ENCODE measurements at regions not wholly inside any gene's neighbourhood (a gene's known extent, or its start where the extent isn't known, plus 50 kb on each side); places are given as distances from the start of the nearest gene placed in this dataset.

DNA sequence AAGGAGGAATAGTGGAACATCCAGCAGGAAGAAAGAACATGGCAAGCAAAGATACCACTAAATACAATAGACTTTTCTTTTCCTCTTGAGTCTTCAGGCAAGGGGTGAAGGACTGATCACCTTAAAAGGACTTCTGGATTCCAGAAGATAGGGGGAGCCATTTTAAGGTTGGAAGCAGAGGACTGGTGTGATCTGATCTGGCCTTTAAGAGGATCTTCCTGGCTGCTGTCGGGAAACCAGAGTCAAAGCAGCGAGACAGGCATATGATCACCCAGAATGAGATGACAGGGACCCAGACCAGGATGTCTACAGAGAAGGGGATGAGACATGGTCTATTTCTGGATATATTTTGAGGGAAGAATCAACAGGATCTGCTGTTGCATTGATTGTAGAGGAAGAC is 558.0 kb downstream of the STK39 start:
- whole genome bisulfite sequencing: 83% methylated on average over 2 of the region's 2 CpGs
- H3K27me3 ChIP-seq (ENCODE audit: control insufficient read depth in 4 of 4, insufficient read depth in 4 of 4, low read length in 3 of 4): no peaks in the 10 kb centered on the region

DNA sequence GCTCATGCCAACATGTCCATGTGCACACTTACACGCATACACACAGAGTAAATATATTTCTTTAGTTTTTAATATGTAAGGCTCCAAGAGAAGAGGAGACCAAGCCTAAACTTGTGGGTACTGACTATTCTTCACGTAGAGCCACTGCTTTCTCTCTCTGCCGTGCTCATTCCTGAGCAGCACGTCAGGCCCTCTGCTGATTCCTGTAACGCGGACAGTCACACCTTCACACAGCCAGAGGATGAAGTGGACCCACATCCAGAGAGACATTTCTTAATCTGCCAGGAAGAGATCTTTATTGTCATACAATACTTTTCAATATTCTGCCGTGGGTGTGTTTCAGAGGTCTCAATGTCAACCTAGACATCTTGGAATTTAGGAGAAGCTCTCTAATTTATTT is 560.7 kb downstream of the STK39 start:
- DNase-seq (ENCODE audit: low spot score): no peak
- H3K27me3 ChIP-seq (ENCODE audit: control insufficient read depth in 4 of 4, insufficient read depth in 4 of 4, low read length in 3 of 4): no peaks in the 10 kb centered on the region
- no peak overlapping the region for H3K27ac ChIP-seq (ENCODE audit: low read depth in 1 of 2, low read length in 2 of 2)
- no peaks in the 10 kb centered on the region for H3K4me1 ChIP-seq (ENCODE audit: control insufficient read depth in 4 of 4, insufficient read depth in 4 of 4, low read length in 3 of 4)
- no peaks in the 10 kb centered on the region for H3K9me3 ChIP-seq (ENCODE audit: control insufficient read depth in 4 of 4, low read length in 3 of 4)
- no peaks in the 10 kb centered on the region for H3K36me3 ChIP-seq (ENCODE audit: control insufficient read depth in 4 of 4, insufficient read depth in 3 of 4, low read depth in 1 of 4, low read length in 3 of 4)
- 79% methylated on average over 7 of the region's 7 CpGs for WGBS
- TF ChIP-seq TAF1 (conservative IDR thresholded peaks at IDR 0.05): no peak
- TF ChIP-seq, protein P1, sequence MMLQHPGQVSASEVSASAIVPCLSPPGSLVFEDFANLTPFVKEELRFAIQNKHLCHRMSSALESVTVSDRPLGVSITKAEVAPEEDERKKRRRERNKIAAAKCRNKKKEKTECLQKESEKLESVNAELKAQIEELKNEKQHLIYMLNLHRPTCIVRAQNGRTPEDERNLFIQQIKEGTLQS (IDR thresholded peaks at IDR 0.05): no peak
- TF ChIP-seq EGR1 (IDR thresholded peaks at IDR 0.05; ENCODE audit: low read depth in 2 of 2): no peak
- TF ChIP-seq SP1 (IDR thresholded peaks at IDR 0.05): no peak
- TF ChIP-seq HNF4G (IDR thresholded peaks at IDR 0.05): no peak
- no peak for TF ChIP-seq JUND (IDR thresholded peaks at IDR 0.05)
- TF ChIP-seq RAD21 (IDR thresholded peaks at IDR 0.05): no peak
- no peak overlapping the region for H3K4me3 ChIP-seq (ENCODE audit: low read depth in 1 of 3, low read length in 3 of 3)
- no peak overlapping the region for H3K9ac ChIP-seq (ENCODE audit: low read depth in 1 of 2, low read length in 2 of 2)

More for the DNA sequence above, 558.0 kb downstream of the STK39 start:
- H3K9me3 ChIP-seq (ENCODE audit: control insufficient read depth in 4 of 4, low read length in 3 of 4): no peaks in the 10 kb centered on the region
- no peak overlapping the region for H3K9ac ChIP-seq (ENCODE audit: low read depth in 1 of 2, low read length in 2 of 2)
- no peaks in the 10 kb centered on the region for H3K4me1 ChIP-seq (ENCODE audit: control insufficient read depth in 4 of 4, insufficient read depth in 4 of 4, low read length in 3 of 4)
- no peaks in the 10 kb centered on the region for H3K36me3 ChIP-seq (ENCODE audit: control insufficient read depth in 4 of 4, insufficient read depth in 3 of 4, low read depth in 1 of 4, low read length in 3 of 4)
- no peak for DNase-seq (ENCODE audit: low spot score)
- no peak overlapping the region for H3K4me3 ChIP-seq (ENCODE audit: low read depth in 1 of 3, low read length in 3 of 3)
- TF ChIP-seq SP1 (IDR thresholded peaks at IDR 0.05): no peak
- TF ChIP-seq, protein P2, sequence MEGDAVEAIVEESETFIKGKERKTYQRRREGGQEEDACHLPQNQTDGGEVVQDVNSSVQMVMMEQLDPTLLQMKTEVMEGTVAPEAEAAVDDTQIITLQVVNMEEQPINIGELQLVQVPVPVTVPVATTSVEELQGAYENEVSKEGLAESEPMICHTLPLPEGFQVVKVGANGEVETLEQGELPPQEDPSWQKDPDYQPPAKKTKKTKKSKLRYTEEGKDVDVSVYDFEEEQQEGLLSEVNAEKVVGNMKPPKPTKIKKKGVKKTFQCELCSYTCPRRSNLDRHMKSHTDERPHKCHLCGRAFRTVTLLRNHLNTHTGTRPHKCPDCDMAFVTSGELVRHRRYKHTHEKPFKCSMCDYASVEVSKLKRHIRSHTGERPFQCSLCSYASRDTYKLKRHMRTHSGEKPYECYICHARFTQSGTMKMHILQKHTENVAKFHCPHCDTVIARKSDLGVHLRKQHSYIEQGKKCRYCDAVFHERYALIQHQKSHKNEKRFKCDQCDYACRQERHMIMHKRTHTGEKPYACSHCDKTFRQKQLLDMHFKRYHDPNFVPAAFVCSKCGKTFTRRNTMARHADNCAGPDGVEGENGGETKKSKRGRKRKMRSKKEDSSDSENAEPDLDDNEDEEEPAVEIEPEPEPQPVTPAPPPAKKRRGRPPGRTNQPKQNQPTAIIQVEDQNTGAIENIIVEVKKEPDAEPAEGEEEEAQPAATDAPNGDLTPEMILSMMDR (IDR thresholded peaks at IDR 0.05; ENCODE audit: low read depth, low read length, missing input control): no peak
- TF ChIP-seq RAD21 (IDR thresholded peaks at IDR 0.05): peak in 1 of 2 donors; percentile 19
- no peak overlapping the region for H3K27ac ChIP-seq (ENCODE audit: low read depth in 1 of 2, low read length in 2 of 2)

DNA sequence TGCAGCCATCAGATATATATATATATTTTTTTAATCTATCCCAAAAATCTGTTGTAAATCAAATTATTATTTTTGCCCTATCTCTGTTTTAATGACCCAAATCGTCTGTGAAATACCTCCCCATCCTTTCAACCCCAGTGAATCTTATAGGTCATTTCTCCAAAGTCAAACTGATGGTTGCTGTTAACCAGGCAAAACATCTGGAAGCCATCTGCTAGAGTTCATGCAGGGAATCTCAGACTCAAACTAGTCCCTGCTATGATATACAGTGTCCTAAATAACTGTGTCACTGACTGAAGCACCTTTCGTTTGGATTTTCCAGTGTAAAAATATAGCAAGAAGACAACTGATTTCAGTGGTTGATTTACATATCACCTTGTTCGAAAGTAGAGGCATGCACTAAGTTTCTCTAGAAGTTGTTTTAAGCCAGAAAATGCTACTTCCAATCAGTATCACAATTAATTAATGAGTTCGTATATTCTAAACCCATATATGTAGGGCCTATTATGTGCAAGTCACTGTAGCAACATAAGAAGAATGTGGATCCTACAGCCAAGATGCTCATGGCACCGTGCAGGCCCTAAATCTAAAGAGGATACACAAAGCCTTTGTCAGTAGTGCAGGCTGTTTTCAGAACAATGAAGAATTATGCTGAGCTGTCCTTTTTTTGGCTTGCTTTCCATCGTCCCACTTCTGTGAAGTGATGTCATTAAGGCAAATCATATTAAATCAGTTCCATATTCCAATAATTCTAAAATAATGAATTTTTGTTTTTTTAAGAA is 566.0 kb downstream of the STK39 start:
- no peaks in the 10 kb centered on the region for H3K36me3 ChIP-seq (ENCODE audit: control insufficient read depth in 4 of 4, insufficient read depth in 3 of 4, low read depth in 1 of 4, low read length in 3 of 4)
- H3K9ac ChIP-seq (ENCODE audit: low read depth in 1 of 2, low read length in 2 of 2): no peak overlapping the region
- no peaks in the 10 kb centered on the region for H3K9me3 ChIP-seq (ENCODE audit: control insufficient read depth in 4 of 4, low read length in 3 of 4)
- no peak overlapping the region for H3K4me3 ChIP-seq (ENCODE audit: low read depth in 1 of 3, low read length in 3 of 3)
- H3K27ac ChIP-seq (ENCODE audit: low read depth in 1 of 2, low read length in 2 of 2): no peak overlapping the region
- no peaks in the 10 kb centered on the region for H3K4me1 ChIP-seq (ENCODE audit: control insufficient read depth in 4 of 4, insufficient read depth in 4 of 4, low read length in 3 of 4)
- no peaks in the 10 kb centered on the region for H3K27me3 ChIP-seq (ENCODE audit: control insufficient read depth in 4 of 4, insufficient read depth in 4 of 4, low read length in 3 of 4)
- no peak for DNase-seq (ENCODE audit: low spot score)
- WGBS: 78% methylated on average over 6 of the region's 6 CpGs
- no peak for TF ChIP-seq YY1 (IDR thresholded peaks at IDR 0.05)
- TF ChIP-seq FOXA2 (IDR thresholded peaks at IDR 0.05): no peak
- TF ChIP-seq FOXA1 (IDR thresholded peaks at IDR 0.05): no peak
- TF ChIP-seq, protein P3, sequence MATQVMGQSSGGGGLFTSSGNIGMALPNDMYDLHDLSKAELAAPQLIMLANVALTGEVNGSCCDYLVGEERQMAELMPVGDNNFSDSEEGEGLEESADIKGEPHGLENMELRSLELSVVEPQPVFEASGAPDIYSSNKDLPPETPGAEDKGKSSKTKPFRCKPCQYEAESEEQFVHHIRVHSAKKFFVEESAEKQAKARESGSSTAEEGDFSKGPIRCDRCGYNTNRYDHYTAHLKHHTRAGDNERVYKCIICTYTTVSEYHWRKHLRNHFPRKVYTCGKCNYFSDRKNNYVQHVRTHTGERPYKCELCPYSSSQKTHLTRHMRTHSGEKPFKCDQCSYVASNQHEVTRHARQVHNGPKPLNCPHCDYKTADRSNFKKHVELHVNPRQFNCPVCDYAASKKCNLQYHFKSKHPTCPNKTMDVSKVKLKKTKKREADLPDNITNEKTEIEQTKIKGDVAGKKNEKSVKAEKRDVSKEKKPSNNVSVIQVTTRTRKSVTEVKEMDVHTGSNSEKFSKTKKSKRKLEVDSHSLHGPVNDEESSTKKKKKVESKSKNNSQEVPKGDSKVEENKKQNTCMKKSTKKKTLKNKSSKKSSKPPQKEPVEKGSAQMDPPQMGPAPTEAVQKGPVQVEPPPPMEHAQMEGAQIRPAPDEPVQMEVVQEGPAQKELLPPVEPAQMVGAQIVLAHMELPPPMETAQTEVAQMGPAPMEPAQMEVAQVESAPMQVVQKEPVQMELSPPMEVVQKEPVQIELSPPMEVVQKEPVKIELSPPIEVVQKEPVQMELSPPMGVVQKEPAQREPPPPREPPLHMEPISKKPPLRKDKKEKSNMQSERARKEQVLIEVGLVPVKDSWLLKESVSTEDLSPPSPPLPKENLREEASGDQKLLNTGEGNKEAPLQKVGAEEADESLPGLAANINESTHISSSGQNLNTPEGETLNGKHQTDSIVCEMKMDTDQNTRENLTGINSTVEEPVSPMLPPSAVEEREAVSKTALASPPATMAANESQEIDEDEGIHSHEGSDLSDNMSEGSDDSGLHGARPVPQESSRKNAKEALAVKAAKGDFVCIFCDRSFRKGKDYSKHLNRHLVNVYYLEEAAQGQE (IDR thresholded peaks at IDR 0.05): no peak
- TF ChIP-seq NR2F2 (IDR thresholded peaks at IDR 0.05): no peak
- no peak for TF ChIP-seq RAD21 (IDR thresholded peaks at IDR 0.05)
- TF ChIP-seq HNF4A (conservative IDR thresholded peaks at IDR 0.05): no peak
- TF ChIP-seq RXRA (IDR thresholded peaks at IDR 0.05): no peak
- no peak for TF ChIP-seq EGR1 (IDR thresholded peaks at IDR 0.05; ENCODE audit: low read depth in 2 of 2)
- TF ChIP-seq, protein P2 (IDR thresholded peaks at IDR 0.05; ENCODE audit: low read depth, low read length, missing input control): no peak
- TF ChIP-seq TAF1 (conservative IDR thresholded peaks at IDR 0.05): no peak
- TF ChIP-seq SP1 (IDR thresholded peaks at IDR 0.05): no peak
- TF ChIP-seq, protein P1 (IDR thresholded peaks at IDR 0.05): no peak
- TF ChIP-seq, protein P4, sequence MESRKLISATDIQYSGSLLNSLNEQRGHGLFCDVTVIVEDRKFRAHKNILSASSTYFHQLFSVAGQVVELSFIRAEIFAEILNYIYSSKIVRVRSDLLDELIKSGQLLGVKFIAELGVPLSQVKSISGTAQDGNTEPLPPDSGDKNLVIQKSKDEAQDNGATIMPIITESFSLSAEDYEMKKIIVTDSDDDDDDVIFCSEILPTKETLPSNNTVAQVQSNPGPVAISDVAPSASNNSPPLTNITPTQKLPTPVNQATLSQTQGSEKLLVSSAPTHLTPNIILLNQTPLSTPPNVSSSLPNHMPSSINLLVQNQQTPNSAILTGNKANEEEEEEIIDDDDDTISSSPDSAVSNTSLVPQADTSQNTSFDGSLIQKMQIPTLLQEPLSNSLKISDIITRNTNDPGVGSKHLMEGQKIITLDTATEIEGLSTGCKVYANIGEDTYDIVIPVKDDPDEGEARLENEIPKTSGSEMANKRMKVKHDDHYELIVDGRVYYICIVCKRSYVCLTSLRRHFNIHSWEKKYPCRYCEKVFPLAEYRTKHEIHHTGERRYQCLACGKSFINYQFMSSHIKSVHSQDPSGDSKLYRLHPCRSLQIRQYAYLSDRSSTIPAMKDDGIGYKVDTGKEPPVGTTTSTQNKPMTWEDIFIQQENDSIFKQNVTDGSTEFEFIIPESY (IDR thresholded peaks at IDR 0.05): no peak
- no peak for TF ChIP-seq JUND (IDR thresholded peaks at IDR 0.05)
